ENCODE measurements at regions not wholly inside any gene's neighbourhood (a gene's known extent, or its start where the extent isn't known, plus 50 kb on each side); places are given as distances from the start of the nearest gene placed in this dataset.

DNA sequence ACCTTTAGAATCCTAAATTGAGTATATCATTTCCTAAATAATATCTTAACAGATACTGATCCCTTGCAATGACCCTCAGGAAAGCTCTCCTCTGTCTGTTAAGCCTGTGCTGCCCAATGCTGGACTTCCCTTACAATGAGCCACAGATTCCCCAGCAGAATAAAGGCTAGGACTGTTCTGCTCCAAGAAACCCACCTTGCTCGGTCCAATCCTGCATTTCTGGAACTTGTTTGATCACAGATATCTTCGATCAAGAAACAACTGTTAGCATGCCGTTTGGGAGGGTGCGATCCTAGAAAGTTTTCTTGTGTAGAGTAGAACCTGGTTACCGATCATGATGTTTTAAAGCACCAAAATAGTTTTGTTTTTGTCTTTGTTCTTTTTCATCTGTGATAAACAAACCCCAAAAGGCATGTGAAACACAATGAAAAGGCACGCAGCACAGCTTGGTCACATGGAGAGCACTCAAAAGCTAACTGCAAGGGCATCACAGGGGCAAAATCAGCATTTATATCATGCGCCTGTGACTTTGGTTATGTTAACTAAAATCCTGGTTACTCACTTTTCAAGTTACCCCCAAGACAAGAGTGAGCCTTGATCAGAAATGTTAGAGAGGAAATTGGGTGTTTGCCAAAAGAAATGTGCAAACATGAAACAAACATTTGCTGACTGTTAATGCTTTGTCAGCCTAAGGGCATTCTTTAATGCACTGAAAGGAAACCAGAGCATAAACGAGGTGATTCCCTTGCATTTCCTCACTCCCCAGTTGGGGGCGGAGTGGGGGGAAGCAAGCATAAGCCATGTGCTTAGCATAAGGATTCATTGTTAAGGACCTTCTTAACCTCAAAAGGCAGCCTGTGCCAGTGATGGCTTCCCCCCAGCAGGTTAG is 61.9 kb upstream of the ADAMTS16 start:
- TF ChIP-seq GATA3 (IDR thresholded peaks at IDR 0.05; ENCODE audit: low read depth, low read length), result no peak
- no peak for TF ChIP-seq GATA2 (IDR thresholded peaks at IDR 0.05; ENCODE audit: low read depth, low read length)

DNA sequence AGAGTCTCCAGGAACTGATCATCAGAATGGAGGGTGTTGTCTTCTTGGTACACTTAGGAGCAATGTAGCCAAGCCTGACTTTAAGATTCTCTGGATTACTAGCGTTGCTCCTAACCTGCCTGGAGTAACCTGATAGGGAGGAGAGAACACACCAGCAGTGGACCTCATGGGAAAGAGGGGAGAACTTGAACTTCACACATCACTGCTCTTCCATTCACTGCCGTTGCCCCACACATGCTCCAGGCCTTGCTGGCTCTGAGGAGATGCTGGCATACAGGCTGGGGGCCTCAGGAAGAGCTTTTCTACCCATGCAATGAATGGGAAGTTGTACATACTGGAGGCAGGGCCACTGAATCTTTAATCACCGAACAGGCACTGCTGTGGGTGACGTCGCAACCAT is 60.3 kb upstream of the ADAMTS16 start:
- TF ChIP-seq GATA2 (IDR thresholded peaks at IDR 0.05; ENCODE audit: low read depth, low read length), result no peak
- no peak for TF ChIP-seq GATA3 (IDR thresholded peaks at IDR 0.05; ENCODE audit: low read depth, low read length)

DNA sequence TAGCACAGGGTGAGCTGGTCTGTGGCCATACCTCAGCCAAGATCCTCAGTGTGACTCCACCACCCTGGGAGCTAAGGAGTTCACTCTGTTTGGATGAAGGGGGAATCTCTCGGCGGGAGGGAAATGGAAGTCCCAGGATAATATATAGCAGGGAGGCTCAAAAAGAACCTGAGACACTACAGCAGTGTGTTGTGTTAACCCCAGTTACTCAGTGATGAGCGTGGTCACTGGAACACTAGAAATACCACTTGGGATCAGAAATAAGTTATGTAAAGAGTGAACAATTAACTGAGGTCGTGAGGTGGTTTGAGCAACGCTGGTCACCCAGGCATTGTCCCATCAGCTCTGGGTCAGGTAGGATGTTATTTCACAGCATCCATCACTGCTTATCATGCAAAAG is 59.3 kb upstream of the ADAMTS16 start:
- no peak for TF ChIP-seq GATA3 (IDR thresholded peaks at IDR 0.05; ENCODE audit: low read depth, low read length)
- TF ChIP-seq GATA2 (IDR thresholded peaks at IDR 0.05; ENCODE audit: low read depth, low read length), result no peak

DNA sequence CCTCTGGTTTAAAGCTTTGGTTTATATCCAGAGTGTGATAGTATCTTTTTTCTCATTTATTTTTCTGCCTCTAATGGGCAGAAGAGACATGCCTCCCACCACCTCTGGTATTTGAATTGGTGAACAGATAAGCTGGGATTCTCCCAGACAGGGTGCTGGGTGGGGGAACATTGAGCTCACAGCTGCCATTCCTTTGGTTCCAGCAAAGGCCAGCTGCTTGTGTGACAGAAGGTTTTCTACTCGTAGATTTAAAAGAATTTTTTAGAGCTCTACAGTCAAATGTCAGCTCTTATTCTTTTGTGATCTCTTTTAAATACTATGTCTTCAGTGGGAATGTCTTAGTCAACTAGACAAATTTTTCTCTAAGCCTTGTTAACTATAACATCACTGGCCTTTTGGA is 54.7 kb upstream of the ADAMTS16 start:
- no peak for TF ChIP-seq GATA2 (IDR thresholded peaks at IDR 0.05; ENCODE audit: low read depth, low read length)
- TF ChIP-seq GATA3 (IDR thresholded peaks at IDR 0.05; ENCODE audit: low read depth, low read length), result no peak

DNA sequence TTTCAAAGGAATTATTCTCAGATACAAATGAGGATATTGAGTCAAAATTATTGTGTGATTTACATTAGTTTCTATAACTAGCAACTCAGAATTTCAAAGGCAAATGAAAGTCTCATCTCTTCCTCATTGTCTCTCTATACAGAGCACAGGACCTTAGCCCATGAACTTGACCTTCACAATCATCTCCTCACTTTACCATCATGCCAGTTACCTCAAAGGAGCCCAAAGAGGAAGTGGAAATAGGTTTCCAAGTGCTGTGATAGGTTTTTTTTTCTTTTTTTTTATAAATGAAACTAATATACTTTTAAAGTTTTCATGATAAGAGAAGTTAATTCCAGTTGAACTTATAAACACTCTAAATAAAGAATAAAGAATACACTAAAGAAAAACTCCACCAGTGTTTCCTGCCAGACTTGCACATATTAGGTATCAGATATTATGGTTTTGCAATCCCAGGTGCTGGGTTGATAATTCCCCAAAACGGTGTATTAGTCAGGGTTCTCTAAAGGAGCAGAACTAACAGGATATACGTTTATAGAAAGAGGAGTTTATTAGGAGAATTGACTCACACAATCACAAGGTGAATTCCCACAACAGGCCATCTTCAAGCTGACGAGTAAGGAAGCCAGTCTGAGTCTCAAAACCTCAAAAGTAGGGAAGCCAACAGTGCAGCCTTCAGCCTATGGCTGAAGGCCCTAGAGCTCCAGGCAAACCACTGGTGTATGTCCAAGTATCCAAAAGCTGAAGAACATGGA is 50.1 kb upstream of the ADAMTS16 start:
- TF ChIP-seq GATA3 (IDR thresholded peaks at IDR 0.05; ENCODE audit: low read depth, low read length) (no peak), GATA2 (IDR thresholded peaks at IDR 0.05; ENCODE audit: low read depth, low read length) (no peak)
